ENCODE measurements at regions not wholly inside any gene's neighbourhood (a gene's known extent, or its start where the extent isn't known, plus 50 kb on each side); places are given as distances from the start of the nearest gene placed in this dataset.

- no peak overlapping the region for H3K4me2 ChIP-seq (ENCODE audit: unreplicated experiment)
- TF ChIP-seq EZH2 (IDR thresholded peaks at IDR 0.05; ENCODE audit: insufficient read depth, poor library complexity, severe bottlenecking) (no peak), EZH2phosphoT487 (IDR thresholded peaks at IDR 0.05; ENCODE audit: insufficient read depth, low read depth) (no peak)
- H3K9me2 ChIP-seq (ENCODE audit: insufficient read depth): no peaks in the 10 kb centered on the region
- no peaks in the 10 kb centered on the region for H3K9me3 ChIP-seq (ENCODE audit: low read depth)
- no peaks in the 10 kb centered on the region for H3K36me3 ChIP-seq (ENCODE audit: low read depth)
- in situ Hi-C loops (cut with MboI): loop anchor here (25.0 kb wide), 1 partner anchor 367 kb away; no protein-coding TSS in a partner anchor
- no peak overlapping the region for H3K27ac ChIP-seq
- H3K79me2 ChIP-seq (ENCODE audit: insufficient read depth): no peaks in the 10 kb centered on the region
- DNase-seq: no peak
- peaks cover 25% of the 10 kb centered on the region for H3F3A ChIP-seq (ENCODE audit: insufficient read depth)
- peaks cover 26% of the 10 kb centered on the region for H3K4me1 ChIP-seq (ENCODE audit: insufficient read depth)
- no peak overlapping the region for H3K9ac ChIP-seq
- no peak overlapping the region for H2AFZ ChIP-seq
- no peaks in the 10 kb centered on the region for H3K27me3 ChIP-seq (replicated peaks; ENCODE audit: insufficient read depth)
- no peaks in the 10 kb centered on the region for H4K20me1 ChIP-seq (ENCODE audit: insufficient read depth)
- no peak overlapping the region for H3K4me3 ChIP-seq
- 75 to 78% methylated on average over 2 of the region's 2 CpGs for WGBS, 2 experiments (ENCODE audit: low coverage in 1 of 2, low lambda C conversion rate in 2 of 2, missing lambda C conversion rate in 2 of 2)
Measured at GRCh38 chr1:56079391-56079790, 500.0 kb downstream of the PLPP3 start.

- H3K9me2 ChIP-seq (ENCODE audit: insufficient read depth): no peaks in the 10 kb centered on the region
- H3K9me3 ChIP-seq (ENCODE audit: low read depth): no peaks in the 10 kb centered on the region
- no peaks in the 10 kb centered on the region for H3K27me3 ChIP-seq (replicated peaks; ENCODE audit: insufficient read depth)
- H3K4me1 ChIP-seq (ENCODE audit: insufficient read depth): peaks cover 43% of the 10 kb centered on the region
- H3K79me2 ChIP-seq (ENCODE audit: insufficient read depth): no peaks in the 10 kb centered on the region
- no peaks in the 10 kb centered on the region for H4K20me1 ChIP-seq (ENCODE audit: insufficient read depth)
- no peak overlapping the region for H3K4me3 ChIP-seq
- peaks cover 31% of the 10 kb centered on the region for H3F3A ChIP-seq (ENCODE audit: insufficient read depth)
- no peak overlapping the region for H2AFZ ChIP-seq
- in situ Hi-C loops (cut with MboI): loop anchor here (25.0 kb wide), 1 partner anchor 365 kb away; no protein-coding TSS in a partner anchor
- WGBS, 2 experiments (ENCODE audit: low coverage in 1 of 2, low lambda C conversion rate in 2 of 2, missing lambda C conversion rate in 2 of 2): 29 to 35% methylated on average over 2 of the region's 2 CpGs
- no peak overlapping the region for H3K27ac ChIP-seq
- no peak overlapping the region for H3K4me2 ChIP-seq (ENCODE audit: unreplicated experiment)
- peak; percentile 39 for DNase-seq
- TF ChIP-seq EZH2 (IDR thresholded peaks at IDR 0.05; ENCODE audit: insufficient read depth, poor library complexity, severe bottlenecking) (no peak), EZH2phosphoT487 (IDR thresholded peaks at IDR 0.05; ENCODE audit: insufficient read depth, low read depth) (no peak)
- H3K9ac ChIP-seq: no peak overlapping the region
- no peaks in the 10 kb centered on the region for H3K36me3 ChIP-seq (ENCODE audit: low read depth)
Measured at GRCh38 chr1:56077206-56077605, 502.2 kb downstream of the PLPP3 start.

GRCh38 chr1:56074007-56074651 is 505.2 kb downstream of the PLPP3 start:
- no peaks in the 10 kb centered on the region for H4K20me1 ChIP-seq (ENCODE audit: insufficient read depth)
- 17 to 21% methylated on average over 6 of the region's 6 CpGs for WGBS, 2 experiments (ENCODE audit: low coverage in 1 of 2, low lambda C conversion rate in 2 of 2, missing lambda C conversion rate in 2 of 2)
- no peaks in the 10 kb centered on the region for H3K9me2 ChIP-seq (ENCODE audit: insufficient read depth)
- no peaks in the 10 kb centered on the region for H3K27me3 ChIP-seq (replicated peaks; ENCODE audit: insufficient read depth)
- H3K27ac ChIP-seq: peak overlapping the region; percentile 21
- no peaks in the 10 kb centered on the region for H3K79me2 ChIP-seq (ENCODE audit: insufficient read depth)
- no peak overlapping the region for H3K9ac ChIP-seq
- H3K4me3 ChIP-seq: no peak overlapping the region
- peaks cover 35% of the 10 kb centered on the region for H3K4me1 ChIP-seq (ENCODE audit: insufficient read depth)
- H3K4me2 ChIP-seq (ENCODE audit: unreplicated experiment): no peak overlapping the region
- peak; percentile 63 for DNase-seq
- H3K36me3 ChIP-seq (ENCODE audit: low read depth): no peaks in the 10 kb centered on the region
- peak overlapping the region; percentile 18; the same call in 1 of the 2 replicates for H2AFZ ChIP-seq
- TF ChIP-seq EZH2phosphoT487 (IDR thresholded peaks at IDR 0.05; ENCODE audit: insufficient read depth, low read depth): no peak
- TF ChIP-seq EZH2 (IDR thresholded peaks at IDR 0.05; ENCODE audit: insufficient read depth, poor library complexity, severe bottlenecking): no peak
- in situ Hi-C loops (cut with MboI): no loop called here
- H3F3A ChIP-seq (ENCODE audit: insufficient read depth): 0 out of 2 replicates have a peak, but pooled peaks cover 7% of the 10 kb centered on the region
- H3K9me3 ChIP-seq (ENCODE audit: low read depth): no peaks in the 10 kb centered on the region

- H3K79me2 ChIP-seq (ENCODE audit: insufficient read depth): no peaks in the 10 kb centered on the region
- H3K27ac ChIP-seq: peak overlapping the region; percentile 21
- H3K9me2 ChIP-seq (ENCODE audit: insufficient read depth): no peaks in the 10 kb centered on the region
- H3K9ac ChIP-seq: no peak overlapping the region
- no peaks in the 10 kb centered on the region for H4K20me1 ChIP-seq (ENCODE audit: insufficient read depth)
- H2AFZ ChIP-seq: peak overlapping the region; percentile 18; the same call in 1 of the 2 replicates
- no peak overlapping the region for H3K4me2 ChIP-seq (ENCODE audit: unreplicated experiment)
- peaks cover 9% of the 10 kb centered on the region; the same call in 1 of the 2 replicates for H3F3A ChIP-seq (ENCODE audit: insufficient read depth)
- in situ Hi-C loops (cut with MboI): no loop called here
- peaks cover 41% of the 10 kb centered on the region for H3K4me1 ChIP-seq (ENCODE audit: insufficient read depth)
- 60 to 68% methylated on average over 2 of the region's 2 CpGs for WGBS, 2 experiments (ENCODE audit: low coverage in 1 of 2, low lambda C conversion rate in 2 of 2, missing lambda C conversion rate in 2 of 2)
- TF ChIP-seq EZH2 (IDR thresholded peaks at IDR 0.05; ENCODE audit: insufficient read depth, poor library complexity, severe bottlenecking) (no peak), EZH2phosphoT487 (IDR thresholded peaks at IDR 0.05; ENCODE audit: insufficient read depth, low read depth) (no peak)
- H3K9me3 ChIP-seq (ENCODE audit: low read depth): no peaks in the 10 kb centered on the region
- no peaks in the 10 kb centered on the region for H3K36me3 ChIP-seq (ENCODE audit: low read depth)
- no peaks in the 10 kb centered on the region for H3K27me3 ChIP-seq (replicated peaks; ENCODE audit: insufficient read depth)
- no peak overlapping the region for H3K4me3 ChIP-seq
- DNase-seq: peak; percentile 44
Measured at GRCh38 chr1:56073614-56074006, 505.8 kb downstream of the PLPP3 start.
